ENCODE measurements at regions not wholly inside any gene's neighbourhood (a gene's known extent, or its start where the extent isn't known, plus 50 kb on each side); places are given as distances from the start of the nearest gene placed in this dataset.
"Not testable (repeated sequence)": the region's sequence is repeated elsewhere in the genome, so short reads cannot be mapped to it uniquely, and the experiment has no call there.

GRCh38 chr15:61334714-61335113 is 105.6 kb upstream of the RORA start:
- not testable (repeated sequence) for TF ChIP-seq CTCF, POLR2A (IDR thresholded peaks at IDR 0.05)
